Upper lobe of right lung (tissue), 1 donor: ENCODE measurements at regions not wholly inside any gene's neighbourhood (a gene's known extent, or its start where the extent isn't known, plus 50 kb on each side); places are given as distances from the start of the nearest gene placed in this dataset.

Source experiments
- ATAC-seq: fragments of 200-7000 bp; cut with Tn5 transposase; one replicate; pipeline ENCODE4 v1.9.1; 2020; ENCODE audit warnings: mild to moderate bottlenecking, moderate library complexity
- DNase-seq: peaks from one replicate; pipeline ENCODE4 v3.0.0-alpha.2; 2020
- H3K27ac ChIP-seq: fragments of 200-600 bp; one replicate; pipeline ENCODE4 v1.8.0; 2022
- H3K27me3 ChIP-seq: fragments of 200-600 bp; one replicate; pipeline ENCODE4 v1.8.0; 2022; ENCODE audit warnings: mild to moderate bottlenecking
- H3K36me3 ChIP-seq: fragments of 200-600 bp; one replicate; pipeline ENCODE4 v1.8.0; 2022
- H3K4me1 ChIP-seq: fragments of 200-600 bp; one replicate; pipeline ENCODE4 v1.8.0; 2022
- H3K4me3 ChIP-seq: fragments of 200-600 bp; one replicate; pipeline ENCODE4 v1.8.0; 2022; ENCODE audit warnings: mild to moderate bottlenecking
- H3K9me3 ChIP-seq: fragments of 200-600 bp; one replicate; pipeline ENCODE4 v1.8.0; 2022
- intact Hi-C: fragments of 100-400 bp; cut with DNase I; formaldehyde crosslinking; loops from one replicate; pipeline ENCODE4 v1.11.0; 2022
- TF ChIP-seq, protein P1 (sequence below): fragments of 200-600 bp; IDR thresholded peaks from one replicate; pipeline ENCODE4 v1.8.0; 2022; ENCODE audit warnings: antibody characterized with exemption
- donor health status: DM: no; HTN: yes; CAD: no; lungs with severe emphysema.

DNA sequence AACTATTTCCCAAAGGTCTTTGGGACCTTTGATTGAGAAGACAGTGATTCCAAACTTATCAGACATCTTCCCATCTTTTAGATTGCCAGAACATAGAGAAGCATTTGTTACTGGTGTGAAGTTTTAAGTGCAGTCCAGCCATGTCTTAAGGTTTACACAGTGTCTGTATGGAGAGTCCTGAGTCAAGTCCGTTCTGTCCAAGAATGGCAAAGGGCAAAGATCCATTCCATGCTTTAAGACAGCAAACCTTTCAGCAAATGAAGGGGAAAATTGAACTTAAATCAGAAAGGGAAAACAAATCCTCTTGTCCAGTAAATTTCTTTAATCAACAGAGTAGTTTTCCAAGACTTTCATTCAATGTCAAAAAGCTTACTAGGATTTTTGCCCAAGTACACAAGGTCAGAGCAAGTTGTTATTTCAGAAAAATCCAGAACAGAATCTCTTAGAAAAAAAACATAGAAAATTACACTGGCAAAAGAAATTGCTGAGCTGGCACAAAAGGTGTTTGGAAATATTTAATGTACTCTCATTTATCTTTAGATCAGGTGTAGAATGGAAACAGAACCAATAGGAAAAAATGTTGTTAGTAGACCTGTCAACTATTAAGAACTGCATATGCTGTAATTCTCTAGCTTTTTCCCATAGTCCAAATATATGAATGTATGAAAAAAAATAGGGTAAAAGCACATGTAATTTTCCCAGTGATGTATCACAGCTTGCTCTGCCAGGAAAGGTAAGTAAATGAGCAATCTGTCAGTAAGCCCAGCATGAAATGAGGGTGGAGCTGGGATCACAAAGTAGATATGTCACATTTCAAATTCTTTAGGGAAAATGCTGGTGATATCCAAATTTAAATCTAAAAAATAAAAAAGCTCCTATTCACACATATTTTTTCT, 1099.9 kb downstream of the TUSC7 start:
- ATAC-seq (no peak), DNase-seq (no peak)
- Histone ChIP-seq H3K36me3 (no peaks in the 10 kb centered on the region), H3K4me1 (no peaks in the 10 kb centered on the region), H3K27ac (no peak overlapping the region), H3K9me3 (no peaks in the 10 kb centered on the region), H3K27me3 (no peaks in the 10 kb centered on the region), H3K4me3 (no peak overlapping the region)
- intact Hi-C loops, result no loop called here
- TF ChIP-seq, protein P1, sequence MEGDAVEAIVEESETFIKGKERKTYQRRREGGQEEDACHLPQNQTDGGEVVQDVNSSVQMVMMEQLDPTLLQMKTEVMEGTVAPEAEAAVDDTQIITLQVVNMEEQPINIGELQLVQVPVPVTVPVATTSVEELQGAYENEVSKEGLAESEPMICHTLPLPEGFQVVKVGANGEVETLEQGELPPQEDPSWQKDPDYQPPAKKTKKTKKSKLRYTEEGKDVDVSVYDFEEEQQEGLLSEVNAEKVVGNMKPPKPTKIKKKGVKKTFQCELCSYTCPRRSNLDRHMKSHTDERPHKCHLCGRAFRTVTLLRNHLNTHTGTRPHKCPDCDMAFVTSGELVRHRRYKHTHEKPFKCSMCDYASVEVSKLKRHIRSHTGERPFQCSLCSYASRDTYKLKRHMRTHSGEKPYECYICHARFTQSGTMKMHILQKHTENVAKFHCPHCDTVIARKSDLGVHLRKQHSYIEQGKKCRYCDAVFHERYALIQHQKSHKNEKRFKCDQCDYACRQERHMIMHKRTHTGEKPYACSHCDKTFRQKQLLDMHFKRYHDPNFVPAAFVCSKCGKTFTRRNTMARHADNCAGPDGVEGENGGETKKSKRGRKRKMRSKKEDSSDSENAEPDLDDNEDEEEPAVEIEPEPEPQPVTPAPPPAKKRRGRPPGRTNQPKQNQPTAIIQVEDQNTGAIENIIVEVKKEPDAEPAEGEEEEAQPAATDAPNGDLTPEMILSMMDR, result no peak

DNA sequence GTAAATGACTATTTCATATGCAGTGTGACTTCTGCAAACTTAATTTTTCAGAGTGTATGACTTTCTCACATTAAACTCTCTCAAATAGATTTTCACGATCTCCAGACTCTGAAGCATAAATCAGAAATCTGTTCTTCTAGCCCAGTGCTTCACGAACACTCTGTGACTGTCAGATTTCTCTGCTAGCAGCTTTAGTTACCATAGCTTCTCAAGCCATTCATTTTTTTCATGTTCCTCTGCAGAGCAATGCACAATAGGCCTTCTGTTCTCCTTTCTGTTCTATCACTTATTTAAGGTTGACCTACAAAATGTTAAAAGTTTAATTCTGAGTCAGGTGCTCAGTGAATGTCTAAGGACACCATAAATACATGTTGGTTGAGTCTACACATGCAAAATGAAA, 1102.2 kb downstream of the TUSC7 start:
- no peaks in the 10 kb centered on the region for H3K36me3 ChIP-seq
- H3K27me3 ChIP-seq, result no peaks in the 10 kb centered on the region
- H3K9me3 ChIP-seq, result no peaks in the 10 kb centered on the region
- TF ChIP-seq, protein P1, result no peak
- no peaks in the 10 kb centered on the region for H3K4me1 ChIP-seq
- no peak overlapping the region for H3K4me3 ChIP-seq
- no peak for ATAC-seq
- DNase-seq, result no peak
- H3K27ac ChIP-seq, result no peak overlapping the region
- intact Hi-C loops, result no loop called here

GRCh38 chr3:117814975-117815374, 1105.4 kb downstream of the TUSC7 start:
- Histone ChIP-seq H3K27ac (no peak overlapping the region), H3K4me1 (no peaks in the 10 kb centered on the region), H3K9me3 (no peaks in the 10 kb centered on the region), H3K4me3 (no peak overlapping the region), H3K36me3 (no peaks in the 10 kb centered on the region), H3K27me3 (no peaks in the 10 kb centered on the region)
- ATAC-seq (peak; percentile 27), DNase-seq (no peak)
- intact Hi-C loops, result no loop called here
- TF ChIP-seq, protein P1, result no peak

DNA sequence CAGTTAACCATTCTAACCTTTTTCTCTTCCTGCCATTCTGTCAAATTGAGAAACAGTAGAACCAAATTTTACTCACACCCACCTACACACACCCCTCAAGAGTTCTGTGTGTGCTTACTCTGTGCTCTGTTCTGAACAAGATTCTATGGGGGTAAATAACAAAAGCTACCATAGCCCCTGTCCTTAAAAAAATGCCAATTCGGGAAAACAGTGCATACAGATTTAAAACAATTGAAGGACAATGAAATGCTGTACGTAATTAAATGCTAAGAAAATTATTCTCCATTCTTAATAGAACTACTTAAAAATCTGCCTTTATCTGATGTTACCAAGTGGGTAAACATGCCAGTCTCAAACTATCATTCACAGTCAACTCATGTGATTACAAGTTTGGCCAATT, 1107.5 kb downstream of the TUSC7 start:
- H3K36me3 ChIP-seq, result no peaks in the 10 kb centered on the region
- H3K4me1 ChIP-seq, result no peaks in the 10 kb centered on the region
- no peak overlapping the region for H3K27ac ChIP-seq
- ATAC-seq (no peak), DNase-seq (no peak)
- H3K27me3 ChIP-seq, result no peaks in the 10 kb centered on the region
- no peak overlapping the region for H3K4me3 ChIP-seq
- intact Hi-C loops, result no loop called here
- TF ChIP-seq, protein P1, result no peak
- H3K9me3 ChIP-seq, result no peaks in the 10 kb centered on the region

DNA sequence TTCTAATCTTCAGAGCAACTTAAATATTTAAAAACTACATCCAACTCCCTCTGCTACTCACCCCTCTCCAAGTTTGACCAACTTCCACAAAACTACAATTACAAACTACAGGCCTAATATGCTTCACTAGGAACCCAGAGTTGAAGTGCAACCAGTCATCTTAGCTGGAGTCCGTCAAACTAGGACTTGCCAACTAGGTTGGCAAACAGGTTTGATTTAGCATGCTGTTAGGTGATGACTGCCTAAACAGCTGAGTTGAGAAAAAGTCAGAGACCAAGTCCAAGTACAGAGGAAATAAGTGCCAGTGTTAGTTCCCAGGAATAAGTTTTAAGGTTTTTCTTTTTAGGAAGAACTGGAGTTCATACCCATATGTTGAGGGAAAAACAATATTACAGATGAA, 1109.0 kb downstream of the TUSC7 start:
- no peak for DNase-seq
- TF ChIP-seq, protein P1, result no peak
- Histone ChIP-seq H3K4me3 (no peak overlapping the region), H3K27ac (no peak overlapping the region), H3K9me3 (no peaks in the 10 kb centered on the region), H3K4me1 (no peaks in the 10 kb centered on the region), H3K27me3 (no peaks in the 10 kb centered on the region), H3K36me3 (no peaks in the 10 kb centered on the region)
- no peak for ATAC-seq
- intact Hi-C loops, result no loop called here
